Mesendoderm (in vitro differentiated cells): ENCODE measurements at regions not wholly inside any gene's neighbourhood (a gene's known extent, or its start where the extent isn't known, plus 50 kb on each side); places are given as distances from the start of the nearest gene placed in this dataset.

Source experiments
- DNase-seq: peaks from one replicate; pipeline ENCODE4 v3.0.0; 2013
- H2AK5ac ChIP-seq: 2 replicates; pipeline ENCODE4 v1.6.1; 2013; ENCODE audit warnings: low read length, inconsistent platforms
- H2BK120ac ChIP-seq: 2 replicates; pipeline ENCODE4 v1.6.1; 2013; ENCODE audit warnings: low read depth, mild to moderate bottlenecking, low read length, moderate library complexity, mixed read lengths
- H2BK15ac ChIP-seq: replicated peaks from 2 replicates; pipeline ENCODE4 v1.6.1; 2013; ENCODE audit warnings: low read depth, mild to moderate bottlenecking, moderate library complexity
- H2BK5ac ChIP-seq: 2 replicates; pipeline ENCODE4 v1.6.1; 2013; ENCODE audit warnings: low read length, inconsistent platforms
- H3K18ac ChIP-seq: 2 replicates; pipeline ENCODE4 v1.6.1; 2013; ENCODE audit warnings: mild to moderate bottlenecking, low read length, mixed read lengths
- H3K23ac ChIP-seq: one replicate; pipeline ENCODE4 v1.6.1; 2013; ENCODE audit warnings: low read length
- H3K27ac ChIP-seq: 2 replicates; pipeline ENCODE4 v1.5.1; 2013; ENCODE audit warnings: low read depth, mild to moderate bottlenecking, inconsistent platforms, low read length, moderate library complexity
- H3K27me3 ChIP-seq: 2 replicates; pipeline ENCODE4 v1.6.1; 2013; ENCODE audit warnings: low read length, control low read depth, mild to moderate bottlenecking, inconsistent platforms; ENCODE audit not compliant: insufficient read depth, poor library complexity
- H3K36me3 ChIP-seq: 2 replicates; pipeline ENCODE4 v1.6.1; 2013; ENCODE audit warnings: low read length, inconsistent platforms; ENCODE audit not compliant: control insufficient read depth, insufficient read depth
- H3K4ac ChIP-seq: one replicate; pipeline ENCODE4 v1.6.1; 2013; ENCODE audit warnings: low read depth, mild to moderate bottlenecking, low read length, moderate library complexity
- H3K4me1 ChIP-seq: 2 replicates; pipeline ENCODE4 v1.6.1; 2013; ENCODE audit warnings: low read depth, low read length, inconsistent platforms; ENCODE audit not compliant: control insufficient read depth
- H3K4me2 ChIP-seq: 2 replicates; pipeline ENCODE4 v1.6.1; 2013; ENCODE audit warnings: low read length
- H3K4me3 ChIP-seq: 2 replicates; pipeline ENCODE4 v1.5.1; 2013; ENCODE audit warnings: mild to moderate bottlenecking, low read length
- H3K56ac ChIP-seq: one replicate; pipeline ENCODE4 v1.6.1; 2013; ENCODE audit warnings: low read length
- H3K79me1 ChIP-seq: 2 replicates; pipeline ENCODE4 v1.6.1; 2013; ENCODE audit warnings: low read length, inconsistent platforms
- H3K79me2 ChIP-seq: 2 replicates; pipeline ENCODE4 v1.6.1; 2013; ENCODE audit warnings: mild to moderate bottlenecking, low read length; ENCODE audit not compliant: control insufficient read depth, insufficient read depth
- H3K9ac ChIP-seq: 2 replicates; pipeline ENCODE4 v1.6.1; 2013; ENCODE audit warnings: low read length, inconsistent platforms
- H4K5ac ChIP-seq: one replicate; pipeline ENCODE4 v1.6.1; 2013; ENCODE audit warnings: low read length
- H4K8ac ChIP-seq: one replicate; pipeline ENCODE4 v1.6.1; 2013; ENCODE audit warnings: low read depth, mild to moderate bottlenecking, control low read depth, low read length, moderate library complexity
- WGBS: extraction: QIAGEN DNeasy Blood & Tissue Kit; methylation state at CpG from one replicate; pipeline ENCODE4 v1.1.7; 2013; ENCODE audit warnings: low lambda C conversion rate, missing lambda C conversion rate; ENCODE audit not compliant: insufficient coverage; ENCODE audit errors: extremely low coverage; 5-methylcytosine and 5-hydroxymethylcytosine counted together

GRCh38 chr5:29795096-29795652 lies 1398.3 kb upstream of the CDH6 start:
- DNase-seq = peak; percentile 73
- H3K36me3 ChIP-seq = no peaks in the 10 kb centered on the region
- no peak overlapping the region for H3K4me3 ChIP-seq
- H3K79me2 ChIP-seq = no peaks in the 10 kb centered on the region
- no peak overlapping the region for H3K4me2 ChIP-seq
- H3K56ac ChIP-seq = no peak overlapping the region
- H3K23ac ChIP-seq = no peak overlapping the region
- H3K18ac ChIP-seq = no peak overlapping the region
- H3K4ac ChIP-seq = no peak overlapping the region
- H3K27me3 ChIP-seq = no peaks in the 10 kb centered on the region
- no peak overlapping the region for H2AK5ac ChIP-seq
- H3K27ac ChIP-seq = no peak overlapping the region
- H4K8ac ChIP-seq = no peak overlapping the region
- no peaks in the 10 kb centered on the region for H3K79me1 ChIP-seq
- H3K4me1 ChIP-seq = peaks cover 4% of the 10 kb centered on the region
- H2BK120ac ChIP-seq = no peak overlapping the region
- H4K5ac ChIP-seq = no peak overlapping the region
- WGBS = no CpG with 5 or more reads among the region's 2 CpGs
- H3K9ac ChIP-seq = no peak overlapping the region
- H2BK5ac ChIP-seq = no peak overlapping the region
- no peak overlapping the region for H2BK15ac ChIP-seq

- WGBS = no CpG with 5 or more reads among the region's 5 CpGs
- Histone ChIP-seq H3K4me1 (peaks cover 4% of the 10 kb centered on the region), H3K9ac (no peak overlapping the region), H4K8ac (no peak overlapping the region), H3K4ac (no peak overlapping the region), H4K5ac (no peak overlapping the region), H3K36me3 (no peaks in the 10 kb centered on the region), H3K56ac (no peak overlapping the region), H3K23ac (no peak overlapping the region), H3K4me2 (no peak overlapping the region), H2BK5ac (no peak overlapping the region), H3K79me1 (no peaks in the 10 kb centered on the region), H3K27me3 (no peaks in the 10 kb centered on the region), H2BK15ac (no peak overlapping the region), H2BK120ac (no peak overlapping the region), H3K4me3 (no peak overlapping the region), H2AK5ac (no peak overlapping the region), H3K18ac (no peak overlapping the region), H3K27ac (no peak overlapping the region), H3K79me2 (no peaks in the 10 kb centered on the region)
- peak; percentile 70 for DNase-seq
Measured at GRCh38 chr5:29794141-29794787, 1399.2 kb upstream of the CDH6 start.

- no peak overlapping the region for H3K18ac ChIP-seq
- H3K79me1 ChIP-seq = no peaks in the 10 kb centered on the region
- no peak overlapping the region for H3K23ac ChIP-seq
- H3K4me1 ChIP-seq = no peaks in the 10 kb centered on the region
- no peaks in the 10 kb centered on the region for H3K79me2 ChIP-seq
- H3K56ac ChIP-seq = no peak overlapping the region
- H3K9ac ChIP-seq = no peak overlapping the region
- no peak overlapping the region for H2BK15ac ChIP-seq
- H3K4ac ChIP-seq = no peak overlapping the region
- H4K8ac ChIP-seq = no peak overlapping the region
- no peaks in the 10 kb centered on the region for H3K36me3 ChIP-seq
- H3K27me3 ChIP-seq = no peaks in the 10 kb centered on the region
- H2AK5ac ChIP-seq = no peak overlapping the region
- H4K5ac ChIP-seq = no peak overlapping the region
- DNase-seq = no peak
- no peak overlapping the region for H2BK5ac ChIP-seq
- no peak overlapping the region for H3K4me3 ChIP-seq
- H2BK120ac ChIP-seq = no peak overlapping the region
- H3K4me2 ChIP-seq = no peak overlapping the region
- H3K27ac ChIP-seq = no peak overlapping the region
Measured at GRCh38 chr5:29790281-29790680, 1403.2 kb upstream of the CDH6 start.

- Histone ChIP-seq H4K5ac (no peak overlapping the region), H3K23ac (no peak overlapping the region), H2BK15ac (no peak overlapping the region), H3K9ac (no peak overlapping the region), H3K4me1 (no peaks in the 10 kb centered on the region), H3K4me3 (no peak overlapping the region), H2BK120ac (no peak overlapping the region), H3K36me3 (no peaks in the 10 kb centered on the region), H3K27me3 (no peaks in the 10 kb centered on the region), H3K79me2 (no peaks in the 10 kb centered on the region), H3K79me1 (no peaks in the 10 kb centered on the region), H3K18ac (no peak overlapping the region), H4K8ac (no peak overlapping the region), H2BK5ac (no peak overlapping the region), H2AK5ac (no peak overlapping the region), H3K27ac (no peak overlapping the region), H3K4me2 (no peak overlapping the region), H3K4ac (no peak overlapping the region), H3K56ac (no peak overlapping the region)
- no peak for DNase-seq
- no CpG with 5 or more reads among the region's 4 CpGs for WGBS
Measured at GRCh38 chr5:29780401-29780800, 1413.1 kb upstream of the CDH6 start.

GRCh38 chr5:29779141-29779540 lies 1414.3 kb upstream of the CDH6 start:
- H4K5ac ChIP-seq = no peak overlapping the region
- no peak overlapping the region for H2AK5ac ChIP-seq
- no peak overlapping the region for H3K27ac ChIP-seq
- no peak overlapping the region for H4K8ac ChIP-seq
- H3K79me1 ChIP-seq = no peaks in the 10 kb centered on the region
- H3K27me3 ChIP-seq = no peaks in the 10 kb centered on the region
- no CpG with 5 or more reads among the region's 3 CpGs for WGBS
- no peak overlapping the region for H3K9ac ChIP-seq
- no peaks in the 10 kb centered on the region for H3K4me1 ChIP-seq
- H3K36me3 ChIP-seq = no peaks in the 10 kb centered on the region
- no peak overlapping the region for H3K4ac ChIP-seq
- no peak overlapping the region for H3K56ac ChIP-seq
- H3K4me2 ChIP-seq = no peak overlapping the region
- H3K79me2 ChIP-seq = no peaks in the 10 kb centered on the region
- no peak overlapping the region for H2BK15ac ChIP-seq
- no peak overlapping the region for H3K4me3 ChIP-seq
- no peak overlapping the region for H2BK5ac ChIP-seq
- no peak for DNase-seq
- no peak overlapping the region for H2BK120ac ChIP-seq
- H3K23ac ChIP-seq = no peak overlapping the region
- H3K18ac ChIP-seq = no peak overlapping the region

GRCh38 chr5:29777373-29777772 lies 1416.1 kb upstream of the CDH6 start:
- no peak overlapping the region for H3K27ac ChIP-seq
- no peak for DNase-seq
- H3K4me3 ChIP-seq = no peak overlapping the region
- no peak overlapping the region for H3K56ac ChIP-seq
- no peak overlapping the region for H2BK15ac ChIP-seq
- H3K4me2 ChIP-seq = no peak overlapping the region
- no peak overlapping the region for H2BK5ac ChIP-seq
- no peaks in the 10 kb centered on the region for H3K79me2 ChIP-seq
- H3K4ac ChIP-seq = no peak overlapping the region
- no peak overlapping the region for H3K18ac ChIP-seq
- no peak overlapping the region for H3K9ac ChIP-seq
- H2BK120ac ChIP-seq = no peak overlapping the region
- H3K27me3 ChIP-seq = no peaks in the 10 kb centered on the region
- H4K8ac ChIP-seq = no peak overlapping the region
- H3K36me3 ChIP-seq = no peaks in the 10 kb centered on the region
- H4K5ac ChIP-seq = no peak overlapping the region
- no peak overlapping the region for H3K23ac ChIP-seq
- no peaks in the 10 kb centered on the region for H3K4me1 ChIP-seq
- no CpG with 5 or more reads among the region's 3 CpGs for WGBS
- H2AK5ac ChIP-seq = no peak overlapping the region
- H3K79me1 ChIP-seq = no peaks in the 10 kb centered on the region
